Skin of body (tissue), 1 donor: ENCODE measurements at regions not wholly inside any gene's neighbourhood (a gene's known extent, or its start where the extent isn't known, plus 50 kb on each side); places are given as distances from the start of the nearest gene placed in this dataset.
"Not testable (repeated sequence)": the region's sequence is repeated elsewhere in the genome, so short reads cannot be mapped to it uniquely, and the experiment has no call there.

Experiments used
- DNase-seq: peaks from one replicate; lab custom pipeline; 2025; lab: John Stamatoyannopoulos, UW

- no peak for DNase-seq
Observed at GRCh38 chr14:26319139-26319864, 278.5 kb downstream of the NOVA1 start.

GRCh38 chr14:26304056-26304455, 293.8 kb downstream of the NOVA1 start:
- no peak for DNase-seq

- DNase-seq, result no peak
Observed at GRCh38 chr14:26293909-26294308, 303.9 kb downstream of the NOVA1 start.

GRCh38 chr14:26289891-26290486, 307.8 kb downstream of the NOVA1 start:
- DNase-seq, result peak; percentile 36

GRCh38 chr14:26286913-26287205, 311.0 kb downstream of the NOVA1 start:
- DNase-seq, result no peak

- DNase-seq, result peak; percentile 68
Observed at GRCh38 chr14:26286081-26286912, 311.5 kb downstream of the NOVA1 start.

- DNase-seq, result no peak
Observed at GRCh38 chr14:26282578-26282977, 315.3 kb downstream of the NOVA1 start.

GRCh38 chr14:26282011-26282410, 315.8 kb downstream of the NOVA1 start:
- not testable (repeated sequence) for DNase-seq

- DNase-seq, result no peak
Observed at GRCh38 chr14:26281280-26281998, 316.4 kb downstream of the NOVA1 start.

- DNase-seq, result no peak
Observed at GRCh38 chr14:26276757-26277156, 321.1 kb downstream of the NOVA1 start.

GRCh38 chr14:26265170-26265685, 332.6 kb downstream of the NOVA1 start:
- no peak for DNase-seq

GRCh38 chr14:26261368-26262122, 336.3 kb downstream of the NOVA1 start:
- DNase-seq, result no peak

GRCh38 chr14:26255213-26255612, 342.6 kb downstream of the NOVA1 start:
- no peak for DNase-seq

GRCh38 chr14:26252176-26252575, 345.7 kb downstream of the NOVA1 start:
- DNase-seq, result no peak

- no peak for DNase-seq
Observed at GRCh38 chr14:26233118-26233517, 364.7 kb downstream of the NOVA1 start.

- DNase-seq, result peak; percentile 82
Observed at GRCh38 chr14:26218861-26219260, 379.0 kb downstream of the NOVA1 start.

- no peak for DNase-seq
Observed at GRCh38 chr14:26217778-26218177, 380.1 kb downstream of the NOVA1 start.

GRCh38 chr14:26216786-26217185, 381.0 kb downstream of the NOVA1 start:
- DNase-seq, result no peak

GRCh38 chr14:26213846-26214575, 383.8 kb downstream of the NOVA1 start:
- DNase-seq, result no peak

- DNase-seq, result no peak
Observed at GRCh38 chr14:26209699-26210098, 388.1 kb downstream of the NOVA1 start.
